CD4-positive, alpha-beta T cell (primary cell): ENCODE measurements at regions not wholly inside any gene's neighbourhood (a gene's known extent, or its start where the extent isn't known, plus 50 kb on each side); places are given as distances from the start of the nearest gene placed in this dataset.

Experiments used
- ATAC-seq: fragments of 200-7000 bp; cut with Tn5 transposase; one replicate; pipeline ENCODE4 v1.10.0; 2022; ENCODE audit warnings: mild to moderate bottlenecking; ENCODE audit not compliant: poor library complexity
- CTCF ChIA-PET: fragments of 350-600 bp; sonication (Branson Sonifier 250); formaldehyde crosslinking; loops from one replicate; lab custom pipeline; 2021; ENCODE audit warnings: antibody characterized with exemption, inconsistent platforms; lab: Charles Lee
- POLR2A ChIA-PET: fragments of 350-600 bp; sonication (Branson Sonifier 250); formaldehyde crosslinking; loops from one replicate; lab custom pipeline; 2021; ENCODE audit warnings: antibody characterized with exemption, inconsistent platforms; lab: Charles Lee
- DNase-seq, 14 experiments: peaks; one replicate each; pipeline ENCODE4 v3.0.0-alpha.2; 2013 to 2020; ENCODE audit warnings: mixed read lengths in 2 of 14
- H3K27ac ChIP-seq, 2 donors: one replicate each; pipeline versions ENCODE4 v1.5.1 to v1.7.0; 2013; ENCODE audit warnings: low read length in 2 of 2, low read depth in 1 of 2, mild to moderate bottlenecking in 1 of 2
- H3K27me3 ChIP-seq, 2 experiments: 1 replicate in 1 of 2; 2 replicates in 1 of 2; pipeline versions ENCODE4 v1.6.1 to v1.7.0; 2013; ENCODE audit warnings: low read length in 2 of 2, control low read depth in 1 of 2, mild to moderate bottlenecking in 1 of 2, moderate library complexity in 1 of 2; ENCODE audit not compliant: insufficient read depth in 2 of 2, control insufficient read depth in 1 of 2
- H3K36me3 ChIP-seq: one replicate; pipeline ENCODE4 v1.6.1; 2013; ENCODE audit warnings: low read length, control low read depth; ENCODE audit not compliant: insufficient read depth
- H3K4me1 ChIP-seq: one replicate; pipeline ENCODE4 v1.6.1; 2013; ENCODE audit warnings: low read length, control low read depth; ENCODE audit not compliant: insufficient read depth
- H3K4me3 ChIP-seq: one replicate; pipeline ENCODE4 v1.5.1; 2013; ENCODE audit warnings: mild to moderate bottlenecking, low read length, moderate library complexity
- H3K9me3 ChIP-seq, 2 experiments: 1 replicate in 1 of 2; 2 replicates in 1 of 2; pipeline versions ENCODE4 v1.6.1 to v1.7.0; 2013; ENCODE audit warnings: low read length in 2 of 2, mild to moderate bottlenecking in 2 of 2, control low read depth in 1 of 2, moderate library complexity in 1 of 2; ENCODE audit not compliant: control insufficient read depth in 1 of 2, insufficient read depth in 1 of 2
- H3K27ac Mint-ChIP-seq: one replicate; pipeline ENCODE4 v1.8.0; 2020; ENCODE audit warnings: mixed read lengths
- H3K27me3 Mint-ChIP-seq: one replicate; pipeline ENCODE4 v1.8.0; 2021; ENCODE audit warnings: mixed read lengths
- H3K36me3 Mint-ChIP-seq: one replicate; pipeline ENCODE4 v1.8.0; 2021; ENCODE audit warnings: low read depth, mixed read lengths
- H3K4me1 Mint-ChIP-seq: one replicate; pipeline ENCODE4 v1.8.0; 2021; ENCODE audit warnings: low read depth, mixed read lengths
- H3K4me3 Mint-ChIP-seq: one replicate; pipeline ENCODE4 v1.8.0; 2020; ENCODE audit warnings: mild to moderate bottlenecking, mixed read lengths
- H3K9me3 Mint-ChIP-seq: one replicate; pipeline ENCODE4 v1.8.0; 2020; ENCODE audit warnings: mixed read lengths
- CTCF ChIP-seq: fragments of 200-600 bp; IDR thresholded peaks from one replicate; pipeline ENCODE4 v1.8.0; 2022; ENCODE audit warnings: antibody characterized with exemption, mild to moderate bottlenecking
- intact Hi-C, 2 experiments: fragments of 100-400 bp; cut with DNase I in 1 of 2; cut with micrococcal nuclease in 1 of 2; formaldehyde crosslinking; loops; one replicate each; pipeline versions ENCODE4 v1.15.1 to v1.9.0; 2023 to 2025; cut with DNase I, micrococcal nuclease

GRCh38 chr4:29927895-29928294 is 792.3 kb upstream of the PCDH7 start:
- intact Hi-C loops, result no loop called here
- no peaks in the 10 kb centered on the region for H3K27me3 Mint-ChIP-seq
- H3K4me1 Mint-ChIP-seq, result no peaks in the 10 kb centered on the region
- ChIA-PET POLR2A (no interaction called here), CTCF (no interaction called here)
- H3K27ac ChIP-seq, result no peak overlapping the region
- no peak overlapping the region for H3K27ac Mint-ChIP-seq
- no peaks in the 10 kb centered on the region for H3K4me1 ChIP-seq
- H3K36me3 ChIP-seq, result no peaks in the 10 kb centered on the region
- TF ChIP-seq CTCF, result no peak
- no peak for DNase-seq
- peaks cover 15% of the 10 kb centered on the region for H3K9me3 Mint-ChIP-seq
- H3K36me3 Mint-ChIP-seq, result no peaks in the 10 kb centered on the region
- no peaks in the 10 kb centered on the region for H3K27me3 ChIP-seq
- H3K4me3 Mint-ChIP-seq, result no peak overlapping the region
- peaks cover 0 to 8% of the 10 kb centered on the region in 2 experiments for H3K9me3 ChIP-seq
- H3K4me3 ChIP-seq, result no peak overlapping the region
- ATAC-seq, result no peak

GRCh38 chr4:29948451-29948850 is 771.7 kb upstream of the PCDH7 start:
- no peak overlapping the region for H3K27ac ChIP-seq
- H3K4me1 ChIP-seq, result no peaks in the 10 kb centered on the region
- intact Hi-C loops, result no loop called here
- Mint-ChIP-seq H3K9me3 (peaks cover 6% of the 10 kb centered on the region), H3K4me3 (no peak overlapping the region), H3K36me3 (no peaks in the 10 kb centered on the region), H3K4me1 (no peaks in the 10 kb centered on the region), H3K27me3 (no peaks in the 10 kb centered on the region), H3K27ac (no peak overlapping the region)
- ATAC-seq (no peak), DNase-seq (no peak)
- H3K36me3 ChIP-seq, result no peaks in the 10 kb centered on the region
- ChIA-PET POLR2A (no interaction called here), CTCF (no interaction called here)
- no peaks in the 10 kb centered on the region for H3K27me3 ChIP-seq
- no peak overlapping the region for H3K4me3 ChIP-seq
- peaks cover 0 to 9% of the 10 kb centered on the region in 2 experiments for H3K9me3 ChIP-seq
- no peak for TF ChIP-seq CTCF

- no peak for TF ChIP-seq CTCF
- H3K27me3 Mint-ChIP-seq, result no peaks in the 10 kb centered on the region
- no peak for DNase-seq
- intact Hi-C loops, result no loop called here
- ChIA-PET CTCF (no interaction called here), POLR2A (no interaction called here)
- Histone ChIP-seq H3K9me3 (peaks cover 0 to 9% of the 10 kb centered on the region in 2 experiments), H3K36me3 (no peaks in the 10 kb centered on the region), H3K4me1 (no peaks in the 10 kb centered on the region), H3K27ac (no peak overlapping the region), H3K4me3 (no peak overlapping the region), H3K27me3 (no peaks in the 10 kb centered on the region)
- H3K27ac Mint-ChIP-seq, result no peak overlapping the region
- ATAC-seq, result no peak
- no peaks in the 10 kb centered on the region for H3K36me3 Mint-ChIP-seq
- H3K4me1 Mint-ChIP-seq, result no peaks in the 10 kb centered on the region
- peaks cover 9% of the 10 kb centered on the region for H3K9me3 Mint-ChIP-seq
- H3K4me3 Mint-ChIP-seq, result no peak overlapping the region
These were observed 771.3 kb upstream of the PCDH7 start for GRCh38 chr4:29948858-29949257.
